Progenitor cell of endocrine pancreas (in vitro differentiated cells): ENCODE measurements at regions not wholly inside any gene's neighbourhood (a gene's known extent, or its start where the extent isn't known, plus 50 kb on each side); places are given as distances from the start of the nearest gene placed in this dataset.

Experiments used
- DNase-seq: peaks from one replicate; pipeline ENCODE4 v3.0.0; 2021; ENCODE audit warnings: low spot score; ENCODE audit not compliant: unreplicated experiment
- H3K27ac Mint-ChIP-seq: 2 replicates; pipeline ENCODE4 v1.8.0; 2021; ENCODE audit warnings: mild to moderate bottlenecking, moderate library complexity, mixed read lengths
- H3K27me3 Mint-ChIP-seq: 2 replicates; pipeline ENCODE4 v1.8.0; 2021; ENCODE audit warnings: mixed read lengths
- H3K36me3 Mint-ChIP-seq: 2 replicates; pipeline ENCODE4 v1.8.0; 2022; ENCODE audit warnings: mixed read lengths; ENCODE audit not compliant: insufficient read depth
- H3K4me1 Mint-ChIP-seq: 2 replicates; pipeline ENCODE4 v1.8.0; 2021; ENCODE audit warnings: low read depth, mixed read lengths
- H3K4me3 Mint-ChIP-seq: 2 replicates; pipeline ENCODE4 v1.8.0; 2021; ENCODE audit warnings: low read depth, mild to moderate bottlenecking, moderate library complexity, mixed read lengths
- H3K9me3 Mint-ChIP-seq: 2 replicates; pipeline ENCODE4 v1.8.0; 2021; ENCODE audit warnings: low read depth, mixed read lengths
- CTCF ChIP-seq: fragments of 200-600 bp; sonication (generic); IDR thresholded peaks from one replicate; pipeline ENCODE4 v1.5.0; 2021; ENCODE audit warnings: antibody characterized with exemption, mild to moderate bottlenecking; ENCODE audit not compliant: unreplicated experiment

- no peak overlapping the region for H3K4me3 Mint-ChIP-seq
- peaks cover 5% of the 10 kb centered on the region for H3K9me3 Mint-ChIP-seq
- no peak for DNase-seq
- no peak for TF ChIP-seq CTCF
- no peaks in the 10 kb centered on the region for H3K36me3 Mint-ChIP-seq
- no peak overlapping the region for H3K27ac Mint-ChIP-seq
- H3K27me3 Mint-ChIP-seq = peaks cover 20% of the 10 kb centered on the region
- peaks cover 3% of the 10 kb centered on the region for H3K4me1 Mint-ChIP-seq
These were observed 160.3 kb downstream of the HSD17B3 start for GRCh38 chr9:96141666-96142065.

- no peaks in the 10 kb centered on the region for H3K9me3 Mint-ChIP-seq
- TF ChIP-seq CTCF = no peak
- peaks cover 20% of the 10 kb centered on the region for H3K27me3 Mint-ChIP-seq
- H3K36me3 Mint-ChIP-seq = no peaks in the 10 kb centered on the region
- no peak overlapping the region for H3K4me3 Mint-ChIP-seq
- no peak for DNase-seq
- H3K27ac Mint-ChIP-seq = no peak overlapping the region
- peaks cover 3% of the 10 kb centered on the region for H3K4me1 Mint-ChIP-seq
These were observed 160.9 kb downstream of the HSD17B3 start for GRCh38 chr9:96141128-96141474.

- H3K27me3 Mint-ChIP-seq = peaks cover 20% of the 10 kb centered on the region
- no peak for TF ChIP-seq CTCF
- H3K4me3 Mint-ChIP-seq = no peak overlapping the region
- peaks cover 3% of the 10 kb centered on the region for H3K4me1 Mint-ChIP-seq
- H3K27ac Mint-ChIP-seq = no peak overlapping the region
- no peaks in the 10 kb centered on the region for H3K9me3 Mint-ChIP-seq
- no peak for DNase-seq
- H3K36me3 Mint-ChIP-seq = no peaks in the 10 kb centered on the region
These were observed 161.5 kb downstream of the HSD17B3 start for GRCh38 chr9:96140296-96141127.

GRCh38 chr9:96139592-96140295 is 162.2 kb downstream of the HSD17B3 start:
- H3K4me1 Mint-ChIP-seq = peaks cover 5% of the 10 kb centered on the region
- no peaks in the 10 kb centered on the region for H3K36me3 Mint-ChIP-seq
- no peak overlapping the region for H3K4me3 Mint-ChIP-seq
- DNase-seq = no peak
- TF ChIP-seq CTCF = no peak
- peak overlapping the region; percentile 16 for H3K27ac Mint-ChIP-seq
- peaks cover 21% of the 10 kb centered on the region for H3K27me3 Mint-ChIP-seq
- H3K9me3 Mint-ChIP-seq = no peaks in the 10 kb centered on the region

- peaks cover 6% of the 10 kb centered on the region for H3K4me1 Mint-ChIP-seq
- TF ChIP-seq CTCF = no peak
- H3K9me3 Mint-ChIP-seq = peaks cover 2% of the 10 kb centered on the region
- no peak overlapping the region for H3K4me3 Mint-ChIP-seq
- peaks cover 22% of the 10 kb centered on the region for H3K27me3 Mint-ChIP-seq
- DNase-seq = no peak
- H3K27ac Mint-ChIP-seq = no peak overlapping the region
- no peaks in the 10 kb centered on the region for H3K36me3 Mint-ChIP-seq
These were observed 163.4 kb downstream of the HSD17B3 start for GRCh38 chr9:96138616-96139015.
